ENCODE measurements at regions not wholly inside any gene's neighbourhood (a gene's known extent, or its start where the extent isn't known, plus 50 kb on each side); places are given as distances from the start of the nearest gene placed in this dataset.
"Not testable (repeated sequence)": the region's sequence is repeated elsewhere in the genome, so short reads cannot be mapped to it uniquely, and the experiment has no call there.

DNA sequence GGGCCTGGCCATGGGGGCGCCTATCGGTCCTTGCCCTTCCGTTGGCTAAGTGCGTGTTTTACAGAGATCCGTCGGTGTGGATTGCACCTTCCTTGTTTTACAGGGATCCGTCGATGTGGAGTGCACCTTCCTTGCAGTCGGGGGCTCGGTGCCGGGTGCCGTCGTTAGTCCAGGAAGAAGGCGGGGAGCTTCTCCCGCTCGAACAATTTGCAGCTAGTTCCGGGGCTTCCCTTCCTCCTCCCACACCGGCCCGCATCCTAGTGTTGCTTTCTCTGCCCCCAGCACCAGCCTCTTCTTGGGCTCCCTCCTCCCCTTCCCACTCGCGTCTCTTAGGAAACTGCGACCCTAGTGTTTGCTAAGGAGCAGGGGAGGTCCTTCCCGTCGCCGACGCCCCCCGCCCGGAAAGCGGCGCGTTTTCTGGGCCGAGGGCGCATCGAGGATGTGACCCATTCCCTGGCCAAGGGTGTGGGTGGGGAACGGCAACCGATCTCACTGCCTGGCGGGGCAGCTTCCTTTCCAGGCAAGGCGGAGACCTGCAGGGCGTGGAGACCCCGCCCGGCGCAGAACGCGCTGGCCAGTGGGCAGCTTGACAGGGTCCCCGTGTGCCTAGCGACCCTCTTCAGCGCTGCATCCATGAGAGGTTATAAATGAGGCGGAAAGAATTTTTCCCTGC is 75.7 kb upstream of the ZNF91 start:
- DNase-seq, result no peak

- DNase-seq, result not testable (repeated sequence)
Measured at GRCh38 chr19:23464349-23464748, 69.1 kb upstream of the ZNF91 start.

GRCh38 chr19:23461120-23461519 is 65.8 kb upstream of the ZNF91 start:
- no peak for DNase-seq

DNA sequence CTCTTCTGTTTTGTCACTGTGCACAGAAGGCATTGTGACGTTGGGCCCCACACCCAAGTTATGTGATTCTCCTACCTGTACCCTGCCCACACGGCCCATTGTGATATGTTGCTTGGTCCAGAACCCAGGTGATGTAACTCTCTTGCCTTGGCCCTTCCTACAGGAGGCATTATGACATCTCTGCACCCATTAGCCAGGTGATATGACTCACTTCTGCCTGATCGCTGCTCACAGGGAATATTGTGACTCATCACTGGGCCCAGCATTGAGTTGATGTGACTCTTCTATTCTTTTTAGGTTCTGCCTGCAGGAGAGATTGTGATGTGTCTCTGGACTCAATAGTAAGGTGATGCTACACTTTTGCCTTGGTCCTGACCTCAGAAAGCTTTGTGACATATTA is 65.4 kb upstream of the ZNF91 start:
- no peak for DNase-seq

All from T-helper 1 cell (primary cell).